A549 (cell line): ENCODE measurements at regions not wholly inside any gene's neighbourhood (a gene's known extent, or its start where the extent isn't known, plus 50 kb on each side); places are given as distances from the start of the nearest gene placed in this dataset.

ENCODE experiments used
- ATAC-seq, 2 experiments: fragments of 200-7000 bp in 1 of 2; fragments of >200 bp in 1 of 2; cut with Nextera tagmentation in 1 of 2; cut with Tn5 transposase in 1 of 2; 3 replicates each; pipeline versions ENCODE4 v1.8.0 to v1.9.1; 2018 to 2020; ENCODE audit warnings: mild to moderate bottlenecking in 1 of 2, moderate library complexity in 1 of 2
- CTCF ChIA-PET: fragments of 300-600 bp; sonication (Branson Sonifier 250); formaldehyde crosslinking; extraction: SDS; loops from one replicate; lab custom pipeline; 2021; ENCODE audit warnings: antibody characterized with exemption, inconsistent platforms; lab: Yijun Ruan, JAX
- POLR2A ChIA-PET: fragments of 350-600 bp; formaldehyde crosslinking; extraction: SDS; loops from one replicate; lab custom pipeline; 2021; ENCODE audit warnings: antibody characterized with exemption, inconsistent platforms; lab: Yijun Ruan, JAX
- DNase-seq, 2 experiments: peaks; one replicate each; pipeline versions ENCODE4 v3.0.0 to v3.0.0-alpha.2; 2011 to 2016; ENCODE audit warnings: low read depth in 1 of 2, low spot score in 1 of 2
- FAIRE-seq: peaks from 2 replicates; lab custom pipeline; 2011; peaks lifted over from hg19 to GRCh38; lab: Jason Lieb, UNC
- H3K27ac ChIP-seq, 2 experiments: fragments of >200 bp; sonication (Bioruptor Twin); formaldehyde crosslinking; 3 replicates each; pipeline ENCODE4 v1.5.1; 2016 to 2017
- H3K4me1 ChIP-seq: fragments of >200 bp; sonication (Bioruptor Twin); formaldehyde crosslinking; 3 replicates; pipeline ENCODE4 v1.6.1; 2016
- H3K4me2 ChIP-seq: fragments of >200 bp; sonication (Bioruptor Twin); formaldehyde crosslinking; 3 replicates; pipeline ENCODE4 v1.6.1; 2016
- H3K4me3 ChIP-seq: fragments of >200 bp; sonication (Bioruptor Twin); formaldehyde crosslinking; 3 replicates; pipeline ENCODE4 v1.5.1; 2016
- H3K9me3 ChIP-seq: fragments of >200 bp; sonication (Bioruptor Twin); formaldehyde crosslinking; 3 replicates; pipeline ENCODE4 v1.6.1; 2016
- BHLHE40 ChIP-seq: IDR thresholded peaks from 2 replicates; pipeline ENCODE4 v1.6.1; 2012; ENCODE audit warnings: low read depth, low read length, inconsistent platforms
- CBX8 ChIP-seq: fragments of 200-600 bp; sonication (generic); IDR thresholded peaks from 2 replicates; pipeline ENCODE4 v1.6.1; 2016
- CHD2 ChIP-seq: fragments of 150-350 bp; IDR thresholded peaks from 2 replicates; pipeline ENCODE4 v1.6.1; 2014; ENCODE audit warnings: low read length; ENCODE audit not compliant: partially characterized antibody
- CTCF ChIP-seq: fragments of >200 bp; sonication (Bioruptor Twin); formaldehyde crosslinking; IDR thresholded peaks from 3 replicates; pipeline ENCODE4 v1.5.1; 2016
- FOSB ChIP-seq: fragments of 250-450 bp; sonication (Bioruptor Pico); IDR thresholded peaks from 2 replicates; pipeline ENCODE4 v1.5.0; 2020; ENCODE audit warnings: mild to moderate bottlenecking, moderate library complexity
- FOXS1 ChIP-seq: fragments of 250-450 bp; sonication (Bioruptor Pico); IDR thresholded peaks from 2 replicates; pipeline ENCODE4 v1.5.0; 2020; ENCODE audit warnings: mild to moderate bottlenecking, moderate library complexity
- HDAC2 ChIP-seq: fragments of 200-600 bp; sonication (generic); IDR thresholded peaks from 2 replicates; pipeline ENCODE4 v1.6.1; 2016
- HOXA7 ChIP-seq: fragments of 250-450 bp; sonication (Bioruptor Pico); IDR thresholded peaks from 2 replicates; pipeline ENCODE4 v1.5.0; 2020; ENCODE audit warnings: mild to moderate bottlenecking, moderate library complexity
- HOXB13 ChIP-seq: fragments of 250-450 bp; sonication (Bioruptor Pico); IDR thresholded peaks from 2 replicates; pipeline ENCODE4 v1.5.0; 2020; ENCODE audit warnings: low read depth, mild to moderate bottlenecking, moderate library complexity
- HOXB5 ChIP-seq: fragments of 250-450 bp; sonication (Bioruptor Pico); IDR thresholded peaks from 2 replicates; pipeline ENCODE4 v1.5.0; 2020; ENCODE audit warnings: mild to moderate bottlenecking, moderate library complexity
- JUN ChIP-seq, 2 experiments: fragments of >200 bp; sonication (Bioruptor Twin); formaldehyde crosslinking; IDR thresholded peaks; 2 replicates in 1 of 2; 3 replicates in 1 of 2; pipeline ENCODE4 v1.6.1; 2016 to 2017
- KDM1A ChIP-seq: fragments of 200-600 bp; sonication (generic); IDR thresholded peaks from 2 replicates; pipeline ENCODE4 v1.6.1; 2016; ENCODE audit warnings: low read depth, mild to moderate bottlenecking
- KDM5A ChIP-seq: fragments of 200-600 bp; sonication (generic); IDR thresholded peaks from 2 replicates; pipeline ENCODE4 v1.6.1; 2016; ENCODE audit warnings: antibody characterized with exemption, mild to moderate bottlenecking
- MYC ChIP-seq: IDR thresholded peaks from 2 replicates; pipeline ENCODE4 v1.6.1; 2012; ENCODE audit warnings: mild to moderate bottlenecking, inconsistent platforms, low read length, improper control_type of control experiment, borderline replicate concordance
- NFE2L2 ChIP-seq: fragments of 150-350 bp; conservative IDR thresholded peaks from 2 replicates; pipeline ENCODE4 v1.6.1; 2014; ENCODE audit warnings: low read length
- NR3C1 ChIP-seq: fragments of >200 bp; sonication (Bioruptor Twin); formaldehyde crosslinking; IDR thresholded peaks from 3 replicates; pipeline ENCODE4 v1.6.1; 2017
- RAD21 ChIP-seq, 2 experiments: fragments of >200 bp in 1 of 2; sonication (Bioruptor Twin) in 1 of 2; formaldehyde crosslinking in 1 of 2; IDR thresholded peaks in 1 of 2; conservative IDR thresholded peaks in 1 of 2; 2 replicates in 1 of 2; 3 replicates in 1 of 2; pipeline ENCODE4 v1.6.1; 2012 to 2018; ENCODE audit warnings: inconsistent platforms in 1 of 2
- RCOR1 ChIP-seq: fragments of 150-350 bp; IDR thresholded peaks from 2 replicates; pipeline ENCODE4 v1.6.1; 2014; ENCODE audit warnings: antibody characterized with exemption, low read length, low read depth
- REST ChIP-seq: fragments of 200-600 bp; sonication (generic); IDR thresholded peaks from 2 replicates; pipeline ENCODE4 v1.6.1; 2016; ENCODE audit warnings: antibody characterized with exemption, mild to moderate bottlenecking, moderate library complexity
- RFX5 ChIP-seq: fragments of 450-650 bp; IDR thresholded peaks from 2 replicates; pipeline ENCODE4 v1.7.1; 2014; ENCODE audit warnings: antibody characterized with exemption, mild to moderate bottlenecking, moderate library complexity
- TFCP2L1 ChIP-seq: fragments of 250-450 bp; sonication (Bioruptor Pico); IDR thresholded peaks from 2 replicates; pipeline ENCODE4 v1.5.0; 2021; ENCODE audit warnings: mild to moderate bottlenecking
- ZC3H11A ChIP-seq: fragments of 450-650 bp; IDR thresholded peaks from 2 replicates; pipeline ENCODE4 v1.6.1; 2014; ENCODE audit warnings: antibody characterized with exemption, mild to moderate bottlenecking
- ZNF302 ChIP-seq: fragments of 250-450 bp; sonication (Bioruptor Pico); IDR thresholded peaks from 2 replicates; pipeline ENCODE4 v1.9.0; 2021; ENCODE audit warnings: inconsistent platforms, mild to moderate bottlenecking, moderate library complexity
- ZSCAN20 ChIP-seq: fragments of 250-450 bp; sonication (Bioruptor Pico); IDR thresholded peaks from 2 replicates; pipeline ENCODE4 v1.8.0; 2022; ENCODE audit warnings: mild to moderate bottlenecking, moderate library complexity
- WGBS: methylation state at CpG from one replicate; pipeline ENCODE4 v1.1.6; 2017; ENCODE audit errors: missing lambda C conversion rate; 5-methylcytosine and 5-hydroxymethylcytosine counted together
- TF ChIP-seq, protein P1 (sequence below): fragments of 450-650 bp; IDR thresholded peaks from 2 replicates; pipeline ENCODE4 v1.6.1; 2014; ENCODE audit warnings: antibody characterized with exemption
- TF ChIP-seq, protein P2 (sequence below): fragments of 250-450 bp; sonication (Bioruptor Pico); IDR thresholded peaks from 2 replicates; pipeline ENCODE4 v1.5.0; 2021; ENCODE audit warnings: mild to moderate bottlenecking, moderate library complexity, borderline replicate concordance

GRCh38 chr13:107358866-107359265 lies 790.9 kb upstream of the ARGLU1 start:
- POLR2A ChIA-PET = no interaction called here
- 12% methylated on average over 1 of the region's 1 CpG for WGBS
- Histone ChIP-seq H3K4me3 (no peak overlapping the region), H3K9me3 (no peaks in the 10 kb centered on the region), H3K4me1 (no peaks in the 10 kb centered on the region), H3K4me2 (no peak overlapping the region), H3K27ac (no peak overlapping the region)
- ATAC-seq = no peak
- CTCF ChIA-PET = no interaction called here
- no peak for FAIRE-seq
- TF ChIP-seq REST (no peak), HOXB13 (CRISPR knock-in tag) (no peak), MYC (no peak), FOXS1 (CRISPR knock-in tag) (no peak), CBX8 (no peak), HOXA7 (CRISPR knock-in tag) (no peak), RAD21 (conservative IDR thresholded peaks at IDR 0.05 in 1 of 2, IDR thresholded peaks at IDR 0.05 in 1 of 2) (no peak), ZC3H11A (no peak), KDM5A (no peak), KDM1A (no peak), CHD2 (no peak)
- TF ChIP-seq, protein P1, sequence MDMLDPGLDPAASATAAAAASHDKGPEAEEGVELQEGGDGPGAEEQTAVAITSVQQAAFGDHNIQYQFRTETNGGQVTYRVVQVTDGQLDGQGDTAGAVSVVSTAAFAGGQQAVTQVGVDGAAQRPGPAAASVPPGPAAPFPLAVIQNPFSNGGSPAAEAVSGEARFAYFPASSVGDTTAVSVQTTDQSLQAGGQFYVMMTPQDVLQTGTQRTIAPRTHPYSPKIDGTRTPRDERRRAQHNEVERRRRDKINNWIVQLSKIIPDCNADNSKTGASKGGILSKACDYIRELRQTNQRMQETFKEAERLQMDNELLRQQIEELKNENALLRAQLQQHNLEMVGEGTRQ = no peak
- TF ChIP-seq, protein P2, sequence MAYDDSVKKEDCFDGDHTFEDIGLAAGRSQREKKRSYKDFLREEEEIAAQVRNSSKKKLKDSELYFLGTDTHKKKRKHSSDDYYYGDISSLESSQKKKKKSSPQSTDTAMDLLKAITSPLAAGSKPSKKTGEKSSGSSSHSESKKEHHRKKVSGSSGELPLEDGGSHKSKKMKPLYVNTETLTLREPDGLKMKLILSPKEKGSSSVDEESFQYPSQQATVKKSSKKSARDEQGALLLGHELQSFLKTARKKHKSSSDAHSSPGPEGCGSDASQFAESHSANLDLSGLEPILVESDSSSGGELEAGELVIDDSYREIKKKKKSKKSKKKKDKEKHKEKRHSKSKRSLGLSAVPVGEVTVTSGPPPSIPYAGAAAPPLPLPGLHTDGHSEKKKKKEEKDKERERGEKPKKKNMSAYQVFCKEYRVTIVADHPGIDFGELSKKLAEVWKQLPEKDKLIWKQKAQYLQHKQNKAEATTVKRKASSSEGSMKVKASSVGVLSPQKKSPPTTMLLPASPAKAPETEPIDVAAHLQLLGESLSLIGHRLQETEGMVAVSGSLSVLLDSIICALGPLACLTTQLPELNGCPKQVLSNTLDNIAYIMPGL (CRISPR knock-in tag) = no peak
- DNase-seq = no peak

DNA sequence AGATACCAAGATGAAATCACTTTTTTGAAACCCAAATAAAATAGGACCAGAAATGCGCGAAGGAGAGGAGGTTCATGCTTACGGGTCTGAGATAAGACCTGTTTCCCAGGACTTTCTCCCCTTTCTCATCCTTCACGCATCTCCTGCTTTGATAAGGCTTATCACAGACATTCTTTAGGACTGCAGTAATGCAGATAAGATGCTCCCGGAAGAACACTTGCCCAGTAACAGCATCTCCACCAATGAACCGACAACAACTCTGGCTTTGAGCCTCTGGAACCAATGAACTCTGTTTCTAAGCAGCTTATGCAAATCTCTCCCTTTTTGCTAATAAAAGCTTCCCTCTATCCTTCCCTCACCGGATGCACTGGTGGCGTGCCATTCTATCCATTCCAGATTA lies 783.4 kb upstream of the ARGLU1 start:
- FAIRE-seq (no peak), DNase-seq (no peak), ATAC-seq (no peak)
- H3K27ac ChIP-seq = no peak overlapping the region
- ChIA-PET POLR2A (no interaction called here), CTCF (no interaction called here)
- no peaks in the 10 kb centered on the region for H3K9me3 ChIP-seq
- 33% methylated on average over 8 of the region's 8 CpGs for WGBS
- H3K4me1 ChIP-seq = no peaks in the 10 kb centered on the region
- H3K4me2 ChIP-seq = no peak overlapping the region
- no peak overlapping the region for H3K4me3 ChIP-seq
- TF ChIP-seq NFE2L2 = no peak
- no peak for TF ChIP-seq FOSB
- TF ChIP-seq, protein P1 = no peak
- TF ChIP-seq NR3C1 = no peak
- TF ChIP-seq TFCP2L1 = no peak
- TF ChIP-seq CTCF = no peak
- no peak for TF ChIP-seq HDAC2
- TF ChIP-seq ZSCAN20 (CRISPR knock-in tag) = no peak
- TF ChIP-seq BHLHE40 = no peak
- no peak for TF ChIP-seq REST
- TF ChIP-seq HOXB5 (CRISPR knock-in tag) = no peak
- no peak for TF ChIP-seq RCOR1
- TF ChIP-seq KDM5A = no peak
- no peak for TF ChIP-seq JUN (IDR thresholded peaks at IDR 0.05)
- no peak for TF ChIP-seq RFX5
- no peak for TF ChIP-seq ZNF302 (CRISPR knock-in tag)
